ENCODE measurements at regions not wholly inside any gene's neighbourhood (a gene's known extent, or its start where the extent isn't known, plus 50 kb on each side); places are given as distances from the start of the nearest gene placed in this dataset.

DNA sequence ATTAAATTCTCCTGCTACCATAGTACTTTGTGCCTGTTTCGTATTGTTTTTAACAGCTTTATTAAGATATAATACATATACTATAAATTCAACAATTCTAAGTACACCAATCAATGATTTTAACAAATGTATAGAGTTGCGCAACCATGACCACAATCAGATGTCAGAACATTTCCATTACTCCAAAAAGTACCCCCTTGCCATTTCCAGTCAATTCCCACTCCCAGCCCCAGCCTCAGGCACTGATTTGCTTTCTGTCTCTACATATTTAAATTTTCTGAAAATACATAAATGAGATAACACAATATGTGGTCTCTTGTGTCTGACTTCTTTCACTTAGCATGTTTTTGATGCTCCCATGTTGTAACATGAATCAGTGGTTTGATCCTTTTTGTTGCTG lies 193.9 kb downstream of the FIGN start:
- peaks cover 28% of the 10 kb centered on the region for H3K9me3 Mint-ChIP-seq
- ATAC-seq, result no peak
- H3K36me3 Mint-ChIP-seq, result no peaks in the 10 kb centered on the region
- DNase-seq (ENCODE audit: low spot score in 2 of 2), result no peak
- no peak overlapping the region for H3K4me3 Mint-ChIP-seq
- H3K27ac Mint-ChIP-seq, result no peak overlapping the region
- H3K4me1 Mint-ChIP-seq, result no peaks in the 10 kb centered on the region

DNA sequence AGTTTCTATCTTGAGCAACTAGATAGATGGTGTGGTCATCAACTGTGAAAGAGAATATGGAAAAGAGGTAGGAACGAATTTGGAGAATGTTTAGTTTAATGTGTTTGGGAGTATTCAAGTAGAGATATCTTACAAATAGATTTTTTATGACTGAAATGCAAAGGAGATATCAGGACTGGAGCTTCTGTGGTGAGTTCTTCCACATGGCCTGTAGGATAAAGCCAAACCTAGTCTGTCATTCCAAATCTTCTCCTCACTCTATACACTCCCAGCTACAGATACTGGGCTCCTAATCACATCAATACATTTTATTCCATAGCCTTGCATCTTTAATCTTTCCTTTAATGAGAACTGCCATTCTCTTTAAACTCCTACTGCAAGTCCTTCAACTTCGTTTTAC lies 194.3 kb downstream of the FIGN start:
- Mint-ChIP-seq H3K4me3 (no peak overlapping the region), H3K4me1 (no peaks in the 10 kb centered on the region)
- no peak for ATAC-seq

DNA sequence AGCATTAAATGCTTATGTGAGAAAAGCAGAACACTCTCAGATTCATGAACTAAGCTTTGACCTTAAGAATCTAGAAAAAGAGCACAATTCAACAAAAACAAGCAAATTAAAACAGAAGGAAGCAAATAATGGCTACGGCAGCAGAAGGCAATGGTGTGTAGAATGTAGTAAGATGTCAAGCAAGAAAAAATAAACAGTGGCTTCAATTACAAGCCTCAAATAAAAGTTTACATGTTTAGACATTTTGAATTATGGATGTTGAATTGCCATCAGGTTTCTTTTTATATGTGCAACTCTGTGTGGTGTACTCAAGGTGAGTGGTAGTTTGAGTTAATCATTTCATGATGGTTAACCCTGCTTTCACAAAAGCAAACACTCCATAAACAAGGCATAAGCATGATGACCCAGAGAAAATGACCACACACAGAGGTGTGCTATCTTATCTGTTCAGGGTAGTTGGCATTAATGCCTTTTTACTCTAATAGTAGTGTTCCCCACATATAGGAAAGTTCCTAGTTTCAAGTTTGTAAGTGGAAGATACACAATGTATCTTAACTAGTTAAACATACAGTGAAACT lies 207.1 kb downstream of the FIGN start:
- DNase-seq (ENCODE audit: low spot score in 2 of 2) (no peak), ATAC-seq (no peak)
- Mint-ChIP-seq H3K27ac (no peak overlapping the region), H3K36me3 (no peaks in the 10 kb centered on the region), H3K9me3 (peaks cover 13% of the 10 kb centered on the region), H3K4me3 (no peak overlapping the region), H3K4me1 (no peaks in the 10 kb centered on the region)

More for the DNA sequence above, 194.3 kb downstream of the FIGN start:
- peaks cover 26% of the 10 kb centered on the region for H3K9me3 Mint-ChIP-seq
- no peak for DNase-seq (ENCODE audit: low spot score in 2 of 2)
- no peaks in the 10 kb centered on the region for H3K36me3 Mint-ChIP-seq
- H3K27ac Mint-ChIP-seq, result no peak overlapping the region

DNA sequence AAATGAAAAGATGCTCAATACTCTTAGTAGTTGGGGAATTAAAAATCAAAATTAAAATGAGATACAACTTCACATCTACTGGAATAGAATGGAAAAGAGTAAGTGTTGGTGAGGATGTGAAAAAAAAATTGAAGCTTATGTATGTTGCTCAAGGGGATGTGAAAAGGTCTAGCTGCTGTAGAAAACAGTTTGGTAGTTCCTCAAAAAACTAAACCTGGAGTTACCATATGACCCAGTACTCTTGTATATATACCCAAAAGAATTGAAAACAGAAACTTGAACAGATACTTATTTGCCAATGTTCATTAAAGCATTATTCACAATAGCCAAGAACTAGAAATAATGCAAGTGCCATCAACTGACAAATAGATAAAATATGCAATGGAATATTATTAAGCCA lies 208.4 kb downstream of the FIGN start:
- no peaks in the 10 kb centered on the region for H3K4me1 Mint-ChIP-seq
- no peaks in the 10 kb centered on the region for H3K36me3 Mint-ChIP-seq
- H3K9me3 Mint-ChIP-seq, result peaks cover 24% of the 10 kb centered on the region
- H3K4me3 Mint-ChIP-seq, result no peak overlapping the region
- no peak for ATAC-seq
- H3K27ac Mint-ChIP-seq, result no peak overlapping the region
- no peak for DNase-seq (ENCODE audit: low spot score in 2 of 2)

DNA sequence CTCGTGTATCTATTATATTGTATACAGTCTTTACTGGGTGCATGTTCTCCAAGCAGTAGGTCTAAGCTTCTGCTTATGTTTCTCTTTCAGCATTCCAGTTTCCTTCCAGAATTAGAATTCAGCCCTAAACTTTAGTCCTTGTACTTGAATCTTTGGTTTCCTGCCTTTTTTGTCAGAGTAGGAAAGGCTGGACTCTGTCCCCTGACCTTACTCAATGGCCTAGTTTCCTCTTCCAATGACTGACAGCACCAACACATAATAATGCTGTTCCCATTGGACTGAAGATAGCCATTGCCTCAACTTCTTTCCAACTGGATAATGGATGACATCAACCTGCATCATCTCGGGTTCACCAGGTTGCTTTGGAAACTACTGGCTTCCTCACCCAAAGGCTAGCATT lies 217.0 kb downstream of the FIGN start:
- Mint-ChIP-seq H3K9me3 (peaks cover 26% of the 10 kb centered on the region), H3K27ac (no peak overlapping the region), H3K4me3 (no peak overlapping the region), H3K36me3 (no peaks in the 10 kb centered on the region), H3K4me1 (no peaks in the 10 kb centered on the region)
- DNase-seq (ENCODE audit: low spot score in 2 of 2), result no peak
- ATAC-seq, result no peak

DNA sequence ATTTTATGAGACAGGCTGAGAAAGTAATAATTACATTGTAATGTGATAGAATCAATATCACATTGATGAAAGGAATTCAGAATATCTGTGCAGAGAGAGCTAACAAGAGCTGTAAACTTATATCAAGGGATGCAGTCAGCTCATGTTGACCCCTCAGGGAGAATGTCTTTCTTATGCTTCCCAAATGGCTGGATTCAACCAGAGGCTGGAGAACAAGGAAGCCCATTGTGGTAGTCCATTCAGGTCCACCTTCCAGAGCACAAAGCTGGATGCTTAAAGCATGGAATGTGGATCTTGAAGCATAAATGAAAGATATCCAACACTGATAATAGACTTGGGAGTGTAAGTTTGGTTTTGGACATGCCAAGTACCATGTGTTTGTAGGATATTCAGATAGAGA lies 220.0 kb downstream of the FIGN start:
- ATAC-seq (no peak), DNase-seq (ENCODE audit: low spot score in 2 of 2) (no peak)
- no peaks in the 10 kb centered on the region for H3K4me1 Mint-ChIP-seq
- H3K9me3 Mint-ChIP-seq, result peaks cover 16% of the 10 kb centered on the region
- H3K4me3 Mint-ChIP-seq, result no peak overlapping the region
- H3K36me3 Mint-ChIP-seq, result no peaks in the 10 kb centered on the region
- no peak overlapping the region for H3K27ac Mint-ChIP-seq

DNA sequence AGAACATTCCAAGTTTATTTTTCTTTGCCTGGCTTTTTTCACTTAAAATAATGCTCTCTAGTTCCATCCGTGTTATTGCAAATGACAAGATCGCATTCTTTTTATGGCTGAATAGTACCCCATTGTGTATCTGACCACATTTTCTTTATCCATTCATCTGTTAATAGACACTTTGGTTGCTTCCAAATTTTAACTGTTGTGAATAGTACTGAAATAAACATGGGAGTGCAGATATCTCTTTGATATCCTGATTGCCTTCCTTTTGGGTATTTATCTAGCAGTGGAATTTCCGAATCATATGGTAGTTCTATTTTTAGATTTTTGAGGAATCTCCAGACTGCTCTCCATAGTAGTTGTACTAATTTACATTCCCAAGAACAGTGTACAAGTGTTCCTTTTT lies 230.5 kb downstream of the FIGN start:
- no peaks in the 10 kb centered on the region for H3K36me3 Mint-ChIP-seq
- no peak for ATAC-seq

DNA sequence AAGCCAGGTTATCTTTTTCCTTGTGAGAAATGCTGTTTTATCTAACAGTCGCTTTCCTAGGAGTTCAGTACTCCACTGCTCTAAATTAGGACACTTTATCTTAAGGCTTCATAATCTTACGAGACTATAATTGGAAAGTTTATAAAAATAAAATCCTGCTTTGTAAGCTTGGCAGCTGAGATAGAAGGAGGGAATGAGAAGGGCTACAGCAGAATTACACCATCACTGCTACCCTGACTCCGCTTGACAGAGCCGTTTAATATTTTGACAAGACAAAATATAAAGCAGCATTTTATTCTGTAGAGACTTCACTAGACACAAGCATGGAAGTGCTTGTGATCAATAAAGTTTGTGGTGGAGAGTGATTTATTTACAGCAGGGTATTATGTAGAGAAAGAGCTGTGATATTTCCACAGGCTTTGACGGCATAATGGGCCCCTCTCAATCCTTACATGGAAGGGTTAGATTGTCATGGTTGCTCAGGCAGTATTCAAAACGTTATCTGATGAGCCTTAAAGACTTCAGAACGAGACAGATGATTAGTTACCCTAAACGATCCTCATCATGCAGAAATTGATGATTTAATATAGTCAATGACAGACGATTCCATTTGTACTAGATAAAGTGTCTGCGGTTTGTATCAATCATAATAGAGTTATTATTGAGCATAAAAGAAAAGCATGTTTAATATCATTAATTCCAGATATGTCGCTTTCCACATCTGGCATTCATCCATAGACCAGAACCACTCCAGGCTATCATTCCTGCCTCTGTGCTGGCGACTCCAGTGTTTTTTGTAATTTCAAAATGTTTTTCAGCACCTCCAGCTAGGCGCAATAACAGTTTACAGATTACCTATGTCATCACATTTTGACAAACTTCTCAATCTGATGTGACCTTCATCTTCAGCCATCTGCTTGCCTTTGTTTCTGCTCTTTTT lies 242.2 kb downstream of the FIGN start:
- Mint-ChIP-seq H3K4me3 (no peak overlapping the region), H3K9me3 (peaks cover 8% of the 10 kb centered on the region), H3K4me1 (no peaks in the 10 kb centered on the region), H3K36me3 (no peaks in the 10 kb centered on the region), H3K27ac (no peak overlapping the region)
- ATAC-seq (no peak), DNase-seq (ENCODE audit: low spot score in 2 of 2) (no peak)

More for the DNA sequence above, 230.5 kb downstream of the FIGN start:
- Mint-ChIP-seq H3K4me1 (no peaks in the 10 kb centered on the region), H3K27ac (no peak overlapping the region), H3K4me3 (no peak overlapping the region), H3K9me3 (peaks cover 19% of the 10 kb centered on the region)
- no peak for DNase-seq (ENCODE audit: low spot score in 2 of 2)

DNA sequence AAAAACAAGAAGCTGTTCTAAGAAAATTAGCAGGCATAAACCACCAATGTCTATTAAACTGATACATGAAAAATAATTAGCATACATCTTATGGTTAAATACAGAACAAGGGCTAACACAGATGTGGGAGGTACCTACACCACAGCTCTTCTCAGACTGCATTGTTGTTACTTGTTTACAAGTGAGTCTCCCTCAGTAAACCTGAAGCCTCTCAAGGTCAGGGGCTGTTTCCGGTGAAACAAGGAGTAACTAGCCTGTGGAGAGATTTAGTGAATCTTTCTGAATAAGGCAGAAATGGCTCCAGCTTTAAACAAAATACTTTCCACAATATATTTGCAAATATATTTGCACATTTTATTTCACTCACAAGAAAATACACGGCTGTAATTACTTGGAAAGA lies 244.0 kb downstream of the FIGN start:
- ATAC-seq (no peak), DNase-seq (ENCODE audit: low spot score in 2 of 2) (no peak)
- Mint-ChIP-seq H3K4me1 (no peaks in the 10 kb centered on the region), H3K27ac (no peak overlapping the region), H3K36me3 (no peaks in the 10 kb centered on the region), H3K4me3 (no peak overlapping the region), H3K9me3 (peaks cover 8% of the 10 kb centered on the region)

DNA sequence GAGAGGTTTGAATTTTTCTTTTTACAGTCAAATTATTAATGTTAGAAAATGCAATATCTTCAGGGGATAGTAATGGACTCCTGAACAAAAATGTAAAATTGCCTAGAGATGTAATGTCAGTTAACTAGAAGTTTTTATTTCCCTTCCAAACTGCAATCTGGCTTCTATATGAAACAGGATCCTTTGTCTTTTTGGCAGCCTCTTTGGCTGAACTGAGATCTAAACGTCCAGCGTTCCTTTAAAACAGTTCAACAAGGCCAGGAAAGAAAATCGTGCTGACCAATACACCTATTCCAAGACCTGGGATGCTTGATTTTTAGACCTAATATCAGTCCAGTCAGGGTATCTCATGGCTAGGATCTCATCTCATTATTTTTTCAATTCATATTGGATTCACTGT lies 245.5 kb downstream of the FIGN start:
- H3K9me3 Mint-ChIP-seq, result peaks cover 5% of the 10 kb centered on the region
- no peak overlapping the region for H3K27ac Mint-ChIP-seq
- DNase-seq (ENCODE audit: low spot score in 2 of 2) (no peak), ATAC-seq (no peak)
- no peaks in the 10 kb centered on the region for H3K36me3 Mint-ChIP-seq
- H3K4me1 Mint-ChIP-seq, result no peaks in the 10 kb centered on the region
- H3K4me3 Mint-ChIP-seq, result no peak overlapping the region

DNA sequence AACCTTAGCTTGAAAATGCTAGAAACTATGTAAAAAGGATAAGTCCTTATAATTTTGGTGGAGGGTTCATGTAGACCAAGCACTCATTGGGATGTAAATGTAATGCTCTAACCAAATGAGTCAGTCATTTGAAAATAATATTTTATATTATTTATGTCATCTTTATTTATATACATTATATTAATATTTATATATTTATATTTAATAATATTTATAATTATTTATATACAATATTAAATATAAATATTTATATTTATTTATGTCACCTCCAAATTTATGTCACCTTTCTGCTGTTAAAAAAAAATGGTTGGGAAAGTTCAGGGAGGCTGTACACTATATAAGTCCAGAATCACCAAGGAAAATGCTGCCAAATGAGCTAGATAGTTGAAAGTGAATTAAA lies 254.3 kb downstream of the FIGN start:
- Mint-ChIP-seq H3K27ac (no peak overlapping the region), H3K4me1 (no peaks in the 10 kb centered on the region), H3K36me3 (no peaks in the 10 kb centered on the region), H3K9me3 (peaks cover 5% of the 10 kb centered on the region), H3K4me3 (no peak overlapping the region)
- DNase-seq (ENCODE audit: low spot score in 2 of 2), result no peak
- ATAC-seq, result no peak

DNA sequence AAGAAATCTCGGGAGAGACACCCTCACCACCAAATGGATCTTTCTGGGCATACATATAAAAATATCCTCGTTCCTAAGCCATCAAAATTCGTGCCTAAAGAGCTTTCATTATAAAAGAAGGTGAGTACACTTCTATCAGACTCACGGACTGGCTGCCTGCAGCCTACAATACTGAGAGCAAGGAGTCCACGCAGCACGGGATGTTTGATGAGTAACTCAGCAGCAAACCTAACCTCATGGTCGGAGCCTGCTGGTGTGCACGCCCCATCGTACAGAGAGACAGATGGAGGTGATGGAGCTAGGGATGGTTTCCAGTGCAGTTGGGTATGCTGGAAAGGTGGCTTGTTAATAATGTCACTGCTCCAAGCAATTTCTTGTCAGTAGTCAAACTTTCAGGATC lies 256.2 kb downstream of the FIGN start:
- DNase-seq (ENCODE audit: low spot score in 2 of 2), result no peak
- H3K27ac Mint-ChIP-seq, result no peak overlapping the region
- H3K4me1 Mint-ChIP-seq, result no peaks in the 10 kb centered on the region
- no peak for ATAC-seq
- no peaks in the 10 kb centered on the region for H3K36me3 Mint-ChIP-seq
- H3K9me3 Mint-ChIP-seq, result peaks cover 8% of the 10 kb centered on the region
- H3K4me3 Mint-ChIP-seq, result no peak overlapping the region

DNA sequence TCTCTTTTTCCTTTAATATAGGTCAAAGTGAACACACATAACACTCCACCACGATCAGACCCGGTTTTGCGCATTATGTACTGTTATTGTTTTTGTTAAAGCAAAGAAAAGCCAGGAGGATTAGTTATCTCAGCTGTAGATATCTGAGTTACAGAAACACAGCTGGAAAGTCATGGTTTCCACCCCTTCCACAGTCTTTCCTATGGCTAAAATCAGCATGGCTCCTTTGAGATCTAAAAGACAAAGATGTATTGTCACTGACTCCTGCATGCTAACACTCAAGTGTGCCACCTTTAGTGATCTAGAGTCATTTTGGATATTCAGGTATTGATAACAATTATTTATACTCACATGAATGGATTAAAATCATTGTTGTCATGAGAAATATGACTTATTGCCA lies 260.0 kb downstream of the FIGN start:
- H3K36me3 Mint-ChIP-seq, result no peaks in the 10 kb centered on the region
- no peak overlapping the region for H3K27ac Mint-ChIP-seq
- DNase-seq (ENCODE audit: low spot score in 2 of 2) (no peak), ATAC-seq (no peak)
- no peaks in the 10 kb centered on the region for H3K4me1 Mint-ChIP-seq
- H3K9me3 Mint-ChIP-seq, result peaks cover 16% of the 10 kb centered on the region
- H3K4me3 Mint-ChIP-seq, result no peak overlapping the region

DNA sequence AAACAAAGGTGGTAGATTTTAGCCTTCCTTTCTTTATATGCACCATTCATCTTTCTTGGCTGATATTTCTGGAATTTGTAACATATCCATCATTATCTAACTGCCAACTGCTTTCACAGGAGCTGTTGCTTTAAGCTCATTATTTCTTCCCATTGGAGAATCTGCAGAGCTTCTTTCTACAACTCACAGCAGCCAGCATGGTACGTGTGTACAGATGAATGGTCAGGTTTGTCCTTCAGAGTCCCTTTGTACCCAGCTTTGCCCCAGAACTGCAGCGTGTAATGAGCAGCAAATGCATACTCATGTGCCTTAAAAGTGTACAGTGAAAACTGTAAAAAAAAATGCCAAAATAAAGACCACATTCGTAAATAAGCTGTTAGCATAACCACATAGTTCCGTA lies 260.9 kb downstream of the FIGN start:
- Mint-ChIP-seq H3K4me3 (no peak overlapping the region), H3K4me1 (no peaks in the 10 kb centered on the region), H3K36me3 (no peaks in the 10 kb centered on the region), H3K9me3 (peaks cover 16% of the 10 kb centered on the region), H3K27ac (no peak overlapping the region)
- DNase-seq (ENCODE audit: low spot score in 2 of 2) (no peak), ATAC-seq (no peak)

DNA sequence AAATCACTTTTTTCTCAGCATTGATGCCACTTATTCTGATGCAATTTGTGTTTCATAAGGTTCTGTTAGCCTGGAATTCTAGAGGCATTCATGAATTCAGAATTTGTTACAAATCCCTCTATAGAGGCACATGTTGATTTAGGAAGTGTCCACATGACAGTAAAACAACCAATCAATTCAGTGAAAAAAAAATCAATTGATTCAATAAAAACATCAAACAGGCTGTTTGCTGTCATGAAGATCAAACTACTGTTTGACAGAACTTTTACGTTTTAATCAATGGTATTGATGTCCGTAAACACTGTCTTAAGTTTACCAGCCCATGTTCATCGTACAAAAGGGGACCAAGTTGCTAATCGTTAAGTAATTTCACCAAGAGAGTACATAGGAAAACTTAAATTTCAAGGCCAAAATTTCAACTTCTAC lies 261.5 kb downstream of the FIGN start:
- Mint-ChIP-seq H3K27ac (no peak overlapping the region), H3K4me1 (no peaks in the 10 kb centered on the region), H3K36me3 (no peaks in the 10 kb centered on the region), H3K4me3 (no peak overlapping the region), H3K9me3 (peaks cover 16% of the 10 kb centered on the region)
- DNase-seq (ENCODE audit: low spot score in 2 of 2) (no peak), ATAC-seq (no peak)

DNA sequence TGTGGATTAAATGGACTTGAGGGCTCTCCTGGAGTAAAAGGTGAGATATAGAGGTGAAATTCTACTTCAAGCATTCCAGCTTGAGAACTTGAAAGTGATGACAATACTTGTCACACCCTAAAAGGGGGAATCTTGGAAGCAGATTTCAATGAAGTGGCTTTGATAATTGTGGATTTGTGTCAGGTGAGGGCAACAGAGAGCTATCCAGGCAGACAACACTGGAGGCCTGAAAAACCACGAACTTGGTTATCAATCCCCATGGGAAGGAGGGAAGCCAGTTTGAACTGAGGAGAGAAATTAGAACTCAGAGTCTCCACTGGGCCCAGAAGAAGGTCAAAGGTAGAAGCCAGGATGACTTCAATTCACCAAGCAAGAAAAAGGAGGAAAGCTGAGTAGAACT lies 263.9 kb downstream of the FIGN start:
- DNase-seq (ENCODE audit: low spot score in 2 of 2), result no peak
- Mint-ChIP-seq H3K36me3 (no peaks in the 10 kb centered on the region), H3K4me1 (no peaks in the 10 kb centered on the region), H3K9me3 (peaks cover 14% of the 10 kb centered on the region), H3K4me3 (no peak overlapping the region), H3K27ac (no peak overlapping the region)
- no peak for ATAC-seq

Data from stimulated activated effector memory CD8-positive, alpha-beta T cell treated with anti-CD3 and anti-CD28 coated beads, Interleukin-12 subunit alpha, Interleukin-12 subunit beta, amount 100 ng/mL, for 72 hours (primary cell).